ENCODE measurements at regions not wholly inside any gene's neighbourhood (a gene's known extent, or its start where the extent isn't known, plus 50 kb on each side); places are given as distances from the start of the nearest gene placed in this dataset.

DNA sequence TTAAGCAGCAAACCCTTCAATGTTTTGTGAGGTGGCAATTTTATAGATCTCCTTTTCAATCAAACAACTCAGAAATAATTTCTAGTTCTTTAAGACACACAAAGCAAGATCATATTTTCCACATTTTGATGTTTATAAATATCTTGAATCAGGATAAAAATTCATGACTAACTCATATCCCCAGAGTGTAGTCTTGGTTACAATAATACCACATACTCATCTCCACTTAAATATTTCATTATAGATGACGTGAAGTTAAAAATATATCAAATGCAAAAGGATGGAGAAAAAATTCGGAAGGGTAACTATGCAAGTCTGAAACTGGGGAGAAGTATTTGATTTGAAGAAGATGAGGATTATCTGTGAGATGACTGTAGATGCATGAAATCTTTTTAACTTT lies 59.8 kb upstream of the HIVEP1 start:
- TF ChIP-seq CTCF (IDR thresholded peaks at IDR 0.05; ENCODE audit: insufficient read depth, low read length) (no peak), POLR2AphosphoS5 (IDR thresholded peaks at IDR 0.05; ENCODE audit: low read depth) (no peak)

All from HL-60 (cell line).